NCI-H526 (cell line): ENCODE measurements at regions not wholly inside any gene's neighbourhood (a gene's known extent, or its start where the extent isn't known, plus 50 kb on each side); places are given as distances from the start of the nearest gene placed in this dataset.
"Not testable (repeated sequence)": the region's sequence is repeated elsewhere in the genome, so short reads cannot be mapped to it uniquely, and the experiment has no call there.

Experiments
- DNase-seq, 2 experiments: peaks; one replicate each; lab custom pipeline; 2025; lab: John Stamatoyannopoulos, UW

- DNase-seq, result peak in 1 of 2 experiments; percentile 24
Measured at GRCh38 chr17:71024172-71024571, 854.8 kb downstream of the KCNJ2 start.

GRCh38 chr17:71024969-71025368 lies 855.6 kb downstream of the KCNJ2 start:
- no peak for DNase-seq

- no peak for DNase-seq
Measured at GRCh38 chr17:71029246-71029645, 859.9 kb downstream of the KCNJ2 start.

- not testable (repeated sequence) for DNase-seq
Measured at GRCh38 chr17:71031286-71031685, 862.0 kb downstream of the KCNJ2 start.

GRCh38 chr17:71032746-71033273 lies 863.5 kb downstream of the KCNJ2 start:
- no peak for DNase-seq

- DNase-seq, result no peak
Measured at GRCh38 chr17:71033336-71033735, 864.0 kb downstream of the KCNJ2 start.

- no peak for DNase-seq
Measured at GRCh38 chr17:71035226-71035625, 865.9 kb downstream of the KCNJ2 start.

GRCh38 chr17:71037386-71037785 lies 868.1 kb downstream of the KCNJ2 start:
- DNase-seq, result no peak

- no peak for DNase-seq
Measured at GRCh38 chr17:71039391-71039790, 870.1 kb downstream of the KCNJ2 start.

GRCh38 chr17:71052971-71053370 lies 883.6 kb downstream of the KCNJ2 start:
- DNase-seq, result no peak

- DNase-seq, result no peak
Measured at GRCh38 chr17:71055128-71055527, 885.8 kb downstream of the KCNJ2 start.

- no peak for DNase-seq
Measured at GRCh38 chr17:71057448-71057847, 888.1 kb downstream of the KCNJ2 start.

GRCh38 chr17:71057938-71058337 lies 888.6 kb downstream of the KCNJ2 start:
- DNase-seq, result no peak

GRCh38 chr17:71063127-71063526 lies 893.8 kb downstream of the KCNJ2 start:
- no peak for DNase-seq

- no peak for DNase-seq
Measured at GRCh38 chr17:71063559-71063958, 894.2 kb downstream of the KCNJ2 start.

GRCh38 chr17:71067669-71068407 lies 898.5 kb downstream of the KCNJ2 start:
- no peak for DNase-seq

GRCh38 chr17:71068408-71068750 lies 899.0 kb downstream of the KCNJ2 start:
- DNase-seq, result no peak

- DNase-seq, result no peak
Measured at GRCh38 chr17:71071041-71071440, 901.7 kb downstream of the KCNJ2 start.

GRCh38 chr17:71071837-71072236 lies 902.5 kb downstream of the KCNJ2 start:
- no peak for DNase-seq

- DNase-seq, result no peak
Measured at GRCh38 chr17:71080937-71081336, 911.6 kb downstream of the KCNJ2 start.

GRCh38 chr17:71081666-71082065 lies 912.3 kb downstream of the KCNJ2 start:
- no peak for DNase-seq

- DNase-seq, result peak in 1 of 2 experiments; percentile 69
Measured at GRCh38 chr17:71084219-71084618, 914.9 kb downstream of the KCNJ2 start.

GRCh38 chr17:71084838-71085237 lies 915.5 kb downstream of the KCNJ2 start:
- no peak for DNase-seq
